DMS 273 treated with DMSO at 0.1 percent for 48 hours (cell line): ENCODE measurements at regions not wholly inside any gene's neighbourhood (a gene's known extent, or its start where the extent isn't known, plus 50 kb on each side); places are given as distances from the start of the nearest gene placed in this dataset.

Source experiments
- DNase-seq: peaks from one replicate; lab custom pipeline; 2025; lab: John Stamatoyannopoulos, UW

GRCh38 chr12:92465786-92466295, 236.9 kb upstream of the PLEKHG7 start:
- no peak for DNase-seq

GRCh38 chr12:92464911-92465310, 237.9 kb upstream of the PLEKHG7 start:
- DNase-seq = no peak

DNA sequence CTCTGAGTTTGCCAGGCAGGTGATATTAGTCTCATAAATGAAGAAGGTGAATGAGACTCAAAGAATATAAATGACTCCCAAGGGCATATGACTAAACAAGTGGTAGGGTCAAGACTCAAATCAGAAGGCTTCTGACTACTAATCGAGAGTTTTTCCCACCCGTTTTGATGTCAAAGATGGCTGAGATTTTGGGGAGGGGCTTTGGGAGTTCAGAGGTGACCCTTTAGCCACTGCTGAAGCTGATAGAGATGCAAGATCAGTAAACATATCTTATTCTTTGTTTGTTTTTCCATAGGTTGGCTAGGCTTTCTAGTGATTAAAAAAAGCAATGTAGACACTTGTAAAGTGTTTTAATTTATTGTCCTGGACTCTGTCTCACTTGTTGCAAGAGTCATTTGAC, 239.6 kb upstream of the PLEKHG7 start:
- no peak for DNase-seq

DNA sequence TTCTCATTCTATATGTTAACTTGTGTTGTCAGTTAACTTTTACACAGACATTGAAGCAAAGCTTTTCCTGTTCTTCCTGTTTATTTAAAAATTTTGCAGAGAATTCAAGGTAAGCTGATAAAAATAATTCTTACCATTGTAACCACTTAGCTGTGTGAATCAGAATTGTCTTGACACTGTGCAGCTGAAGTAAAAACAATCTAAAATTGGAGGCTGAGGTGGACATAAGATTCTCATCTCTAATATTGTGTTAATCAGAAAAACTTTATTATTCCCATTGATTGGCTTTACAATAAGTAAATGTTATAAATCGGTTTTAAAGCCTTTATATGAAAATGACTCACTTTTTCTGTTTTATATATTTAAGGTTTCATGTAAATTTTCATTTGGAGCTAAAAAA, 240.3 kb upstream of the PLEKHG7 start:
- no peak for DNase-seq

GRCh38 chr12:92462049-92462448, 240.7 kb upstream of the PLEKHG7 start:
- no peak for DNase-seq

- no peak for DNase-seq
These were observed 242.9 kb upstream of the PLEKHG7 start for GRCh38 chr12:92459850-92460249.

GRCh38 chr12:92458996-92459395, 243.8 kb upstream of the PLEKHG7 start:
- DNase-seq = no peak

DNA sequence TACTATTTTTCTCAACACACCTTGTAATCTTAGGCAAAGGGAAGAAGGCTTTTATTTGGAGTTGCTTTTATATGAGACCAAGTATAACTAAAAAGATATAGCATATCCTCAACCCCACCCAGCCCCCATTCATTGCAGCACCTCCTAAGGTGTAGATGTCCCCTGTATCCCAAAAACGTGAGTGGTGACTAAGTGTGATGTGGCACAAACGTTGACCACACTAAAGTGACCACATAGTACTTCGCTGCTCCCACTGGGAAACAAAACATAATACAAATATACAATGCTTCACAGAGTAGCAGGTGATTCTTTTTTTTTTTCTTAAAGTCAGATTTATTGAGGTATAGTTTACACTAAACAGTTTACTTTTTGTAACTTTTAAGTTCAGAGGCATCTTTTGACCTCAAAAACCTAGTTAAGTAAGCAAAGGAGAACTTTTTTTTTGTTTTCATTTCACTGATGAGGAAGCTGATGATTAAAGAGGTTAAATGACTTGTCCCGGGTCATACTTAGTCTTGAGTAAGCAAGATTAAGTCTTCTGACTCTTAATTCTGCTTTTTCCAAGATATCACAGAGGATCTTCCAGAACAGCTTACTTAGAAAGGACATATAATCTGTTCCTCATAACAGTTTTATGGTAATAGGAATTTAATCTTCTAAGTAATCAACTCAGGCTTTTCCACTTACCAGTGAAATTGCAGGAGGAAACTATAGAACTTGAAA, 245.2 kb upstream of the PLEKHG7 start:
- no peak for DNase-seq

GRCh38 chr12:92452763-92453162, 250.0 kb upstream of the PLEKHG7 start:
- DNase-seq = no peak

DNA sequence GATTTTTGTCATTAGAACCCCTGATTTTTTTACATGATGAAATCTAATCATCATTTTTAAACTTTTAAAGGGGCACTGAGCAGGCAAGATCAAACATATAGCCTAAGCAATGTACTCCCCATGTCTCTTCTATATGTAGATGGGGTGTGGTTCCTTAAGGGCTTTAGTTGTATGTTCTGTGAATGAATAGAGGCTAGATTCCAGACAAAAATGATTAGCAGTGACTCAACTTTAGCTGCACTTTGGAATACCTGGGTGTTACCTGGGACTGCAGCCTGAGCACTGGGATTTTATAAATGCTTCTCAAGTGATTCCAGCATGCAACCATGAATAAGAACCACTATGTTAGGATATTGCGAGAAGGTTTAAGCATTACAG, 256.7 kb upstream of the PLEKHG7 start:
- DNase-seq = no peak

DNA sequence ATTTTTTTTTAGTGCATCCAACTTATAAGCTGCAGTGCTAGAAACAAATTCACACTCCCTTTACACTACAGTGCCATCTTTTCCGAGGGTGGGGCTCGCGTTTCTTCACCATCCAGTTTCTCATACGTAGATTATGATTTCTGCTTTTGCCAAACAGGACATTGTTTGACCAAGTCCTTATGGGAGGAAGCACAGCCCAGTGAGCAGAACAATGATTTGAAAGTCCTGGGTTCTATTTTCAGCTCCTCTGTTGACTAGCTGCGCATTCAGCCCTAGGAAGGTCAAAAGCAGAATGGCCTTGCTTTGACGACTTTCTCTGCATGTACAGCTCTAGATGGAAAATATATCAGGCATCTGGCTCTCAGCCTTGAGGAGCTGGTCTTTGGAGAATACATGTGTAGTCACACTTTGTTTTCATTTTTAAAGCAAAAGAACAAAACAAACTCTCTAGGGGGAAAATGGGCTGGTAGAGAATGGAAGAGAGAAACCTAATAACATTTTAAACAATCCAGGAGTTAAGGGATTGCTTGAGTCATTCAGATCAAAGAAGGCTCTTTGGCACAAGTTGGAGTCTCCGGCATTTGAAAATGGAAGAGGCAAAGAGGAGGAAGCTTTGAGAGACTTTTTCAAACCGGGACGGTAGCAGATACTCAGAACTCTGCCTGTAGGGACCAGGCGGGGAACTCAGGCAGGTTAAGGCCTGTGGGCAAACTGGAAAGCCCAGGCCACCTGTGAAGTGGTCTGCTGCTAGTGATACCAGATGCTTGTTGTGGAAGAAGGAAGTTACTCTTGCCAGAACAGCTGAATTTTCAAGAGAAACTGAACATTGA, 257.3 kb upstream of the PLEKHG7 start:
- DNase-seq = no peak

GRCh38 chr12:92444763-92445162, 258.0 kb upstream of the PLEKHG7 start:
- no peak for DNase-seq

DNA sequence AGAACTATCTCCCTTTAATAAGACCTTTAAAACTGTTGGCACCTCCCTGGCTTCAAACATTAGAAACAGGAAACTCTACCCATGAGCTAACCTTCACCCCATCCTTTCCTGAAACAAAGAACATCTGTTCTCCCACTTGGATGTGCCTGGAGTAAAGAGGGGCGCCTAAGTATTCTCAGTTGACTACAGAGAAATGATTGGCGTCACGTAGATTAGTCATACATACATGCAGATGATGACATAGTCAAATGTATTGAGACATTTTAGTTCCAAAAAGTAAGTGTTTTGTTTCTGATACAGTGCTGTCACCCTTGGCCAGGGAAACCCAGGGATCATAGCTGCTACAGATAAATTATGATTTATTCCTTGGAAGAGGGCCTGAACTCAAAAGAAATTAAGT, 260.0 kb upstream of the PLEKHG7 start:
- DNase-seq = no peak

DNA sequence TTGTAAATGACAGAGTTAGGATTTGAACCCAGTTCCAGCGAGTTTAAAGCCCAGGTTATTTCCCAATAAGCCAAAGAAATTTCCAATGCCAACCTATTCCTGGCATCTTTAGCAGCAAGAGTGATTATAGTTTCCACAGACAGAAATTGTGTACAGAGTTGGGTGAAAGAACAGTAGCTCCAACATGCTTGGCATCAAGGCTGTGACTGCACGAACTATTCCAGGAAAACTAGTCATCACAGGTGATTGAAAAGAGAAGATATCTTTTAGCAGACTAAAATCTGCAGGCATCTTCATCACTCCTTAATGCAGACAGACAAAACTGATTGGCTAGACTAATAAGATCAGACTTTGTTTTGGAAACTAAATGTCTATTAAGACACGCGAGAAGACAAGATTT, 262.7 kb upstream of the PLEKHG7 start:
- DNase-seq = no peak

DNA sequence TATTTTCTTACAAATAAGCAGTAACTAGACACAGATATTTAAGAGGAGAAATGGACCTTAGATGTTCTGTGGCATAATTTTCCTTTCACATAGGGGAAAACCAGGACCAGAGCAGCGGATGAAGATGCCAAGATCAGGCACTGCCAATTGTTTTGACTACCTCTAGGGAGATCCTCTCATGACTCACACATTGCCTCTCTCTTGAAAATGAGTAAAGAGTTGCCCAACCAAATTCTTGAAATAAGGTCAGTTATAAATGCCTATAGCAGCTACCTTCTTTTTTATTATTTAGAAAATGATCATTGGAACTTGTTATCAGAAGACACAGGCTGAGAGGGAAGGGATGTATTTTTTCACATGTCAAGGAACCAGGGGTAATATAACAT, 263.4 kb upstream of the PLEKHG7 start:
- no peak for DNase-seq

DNA sequence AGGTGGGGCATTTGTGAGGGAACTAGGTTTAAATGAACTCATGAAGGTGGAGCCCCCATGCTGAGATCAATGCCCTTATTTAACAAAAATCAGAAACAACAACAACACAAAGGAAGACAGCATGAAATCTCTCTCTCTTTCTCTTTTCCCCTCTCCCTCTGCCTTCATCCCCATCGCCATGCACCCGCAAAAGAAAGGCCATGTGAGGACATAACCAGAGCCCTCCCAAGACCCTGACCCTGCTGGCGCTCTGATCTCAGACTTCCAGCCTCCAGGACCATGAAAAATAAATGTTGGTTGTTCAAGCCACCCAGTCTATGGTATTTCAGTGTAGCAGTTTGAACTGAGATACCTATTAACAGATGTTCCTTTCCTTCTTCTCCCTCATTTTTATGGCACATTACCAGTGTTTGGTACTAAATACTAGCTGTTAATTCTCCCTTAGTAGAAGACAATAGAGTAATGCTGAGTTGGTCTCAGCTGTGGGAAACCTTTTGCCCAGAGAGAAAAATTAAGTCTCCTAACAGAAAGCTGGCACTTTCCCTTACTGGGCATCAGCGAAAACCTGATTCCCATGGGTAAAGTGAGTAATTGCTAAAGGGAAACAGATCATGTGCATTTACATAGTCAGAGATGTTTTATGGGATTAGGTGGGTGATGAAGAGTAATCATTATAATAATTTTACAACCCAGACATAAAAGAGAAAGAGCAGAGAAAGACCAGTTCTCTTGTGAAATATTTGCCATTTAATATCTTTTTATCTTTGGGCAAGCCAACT, 264.0 kb upstream of the PLEKHG7 start:
- no peak for DNase-seq

GRCh38 chr12:92437452-92437851, 265.3 kb upstream of the PLEKHG7 start:
- DNase-seq = no peak

DNA sequence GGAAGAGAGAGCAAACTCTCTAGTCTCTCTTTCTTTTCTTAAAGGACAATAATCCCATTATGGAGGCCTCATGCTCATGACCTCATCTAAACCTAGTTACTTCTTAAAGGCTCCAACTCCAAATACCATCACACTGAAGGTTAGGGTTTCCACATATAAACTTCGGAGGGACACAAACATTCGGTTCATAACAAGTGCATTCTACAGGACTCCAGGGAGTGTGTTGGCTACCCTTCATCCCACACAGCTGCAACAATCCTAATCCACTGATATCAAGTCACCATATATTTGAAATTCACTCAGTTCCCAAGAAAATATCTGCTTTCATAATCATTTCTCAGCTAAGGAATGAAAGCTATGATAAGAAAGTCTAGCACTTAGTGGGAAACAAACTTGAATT, 265.9 kb upstream of the PLEKHG7 start:
- no peak for DNase-seq

DNA sequence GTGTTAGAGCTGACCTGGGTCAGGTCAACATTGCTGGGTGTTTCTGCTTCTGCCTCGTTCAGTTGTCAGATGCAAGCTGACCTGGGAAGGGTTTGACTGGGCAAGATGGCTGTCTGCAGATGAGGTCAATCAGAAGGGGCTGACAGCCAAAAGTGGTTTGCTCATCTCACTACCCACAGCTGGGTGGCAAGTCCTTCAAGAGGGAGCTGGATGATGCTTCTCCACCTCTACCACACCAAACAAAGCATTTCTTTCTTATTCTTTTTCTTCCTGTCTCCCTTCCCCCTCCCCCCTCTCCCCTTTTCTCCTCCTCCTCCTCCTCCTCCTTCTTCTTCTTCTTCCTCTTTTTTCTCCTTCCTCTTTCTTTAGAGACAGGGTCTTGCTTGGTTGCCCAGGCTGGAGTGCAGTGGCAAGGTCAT, 268.2 kb upstream of the PLEKHG7 start:
- DNase-seq = no peak

DNA sequence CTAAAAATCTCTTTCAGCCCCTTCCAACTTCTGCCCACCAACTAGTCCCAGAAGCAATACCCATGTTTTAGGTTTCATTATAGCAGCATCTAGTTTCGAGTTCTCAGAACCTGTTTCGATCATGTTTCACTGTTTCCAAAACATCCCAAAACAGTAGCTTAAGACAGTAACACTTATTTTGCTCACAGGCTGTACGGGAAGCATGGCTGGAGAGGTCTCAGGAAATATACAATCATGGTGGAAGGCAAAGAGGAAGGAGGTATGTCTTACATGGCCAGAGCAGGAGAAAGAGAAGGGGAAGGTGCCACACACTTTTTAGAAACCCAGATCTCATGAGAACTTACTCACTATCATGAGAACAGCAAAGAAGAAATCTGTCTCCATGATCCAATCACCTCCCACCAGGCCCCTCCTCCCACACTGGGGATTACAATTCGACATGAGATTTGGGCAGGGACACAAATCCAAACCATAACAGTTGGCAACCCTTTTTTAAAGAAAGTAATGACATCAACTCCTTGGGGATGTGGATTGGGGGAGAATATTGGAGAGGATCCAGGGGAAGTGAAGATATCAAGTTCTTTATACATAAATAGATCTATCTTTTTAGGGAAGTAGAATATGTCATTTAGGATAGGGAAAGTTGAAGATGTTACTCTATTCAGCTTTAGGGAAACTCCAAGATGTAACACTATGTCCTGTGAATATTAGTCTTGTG, 269.9 kb upstream of the PLEKHG7 start:
- no peak for DNase-seq

DNA sequence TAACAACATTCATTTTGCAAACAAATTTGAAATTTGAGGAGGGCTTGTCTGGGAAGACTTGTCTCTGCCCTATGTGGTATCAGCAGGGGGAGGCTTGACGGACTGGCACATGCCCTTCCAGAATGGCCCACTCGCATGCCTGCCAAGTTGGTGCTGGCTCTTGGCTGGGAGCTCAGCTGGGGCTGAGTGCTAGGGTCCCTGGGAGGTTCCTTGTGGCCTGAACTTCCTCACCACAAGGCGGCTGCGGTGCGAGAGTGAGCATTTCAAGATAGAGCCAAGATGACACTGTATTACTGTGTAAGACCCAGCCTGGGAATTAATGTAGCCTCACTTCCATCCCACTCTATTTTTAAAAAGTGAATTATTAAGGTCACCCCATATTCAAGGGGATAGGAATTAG, 271.6 kb upstream of the PLEKHG7 start:
- DNase-seq = no peak

DNA sequence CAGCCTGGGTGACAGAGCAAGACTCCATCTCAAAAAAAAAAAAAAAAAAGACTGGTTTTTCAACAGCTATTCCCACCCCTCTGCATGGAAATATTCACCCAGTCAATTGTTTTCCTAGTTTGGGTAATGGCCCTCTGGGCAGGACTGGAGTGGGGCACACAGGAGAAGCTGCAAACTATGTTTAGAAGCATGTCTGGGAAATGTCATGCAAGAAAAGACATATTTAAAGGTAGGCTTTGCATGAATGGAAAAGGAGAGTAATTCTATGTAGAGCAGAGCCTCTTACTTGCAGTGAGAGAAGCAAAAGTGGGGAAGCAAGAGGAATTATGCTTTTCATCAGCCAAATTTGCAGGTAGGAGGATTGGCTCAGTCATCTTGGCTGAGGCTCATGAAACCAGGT, 276.5 kb upstream of the PLEKHG7 start:
- no peak for DNase-seq
